Fibroblast of skin of left biceps (primary cell): ENCODE measurements at regions not wholly inside any gene's neighbourhood (a gene's known extent, or its start where the extent isn't known, plus 50 kb on each side); places are given as distances from the start of the nearest gene placed in this dataset.

ENCODE experiments used
- DNase-seq, 2 experiments: peaks; one replicate each; pipeline ENCODE4 v3.0.0-alpha.2; 2013; ENCODE audit warnings: low read depth in 2 of 2

- DNase-seq, result no peak
Observed at GRCh38 chr11:71201936-71202597, 50.3 kb downstream of the SHANK2 start.

GRCh38 chr11:71201231-71201630, 51.1 kb downstream of the SHANK2 start:
- DNase-seq, result no peak

GRCh38 chr11:71200761-71201160, 51.6 kb downstream of the SHANK2 start:
- DNase-seq, result no peak

- no peak for DNase-seq
Observed at GRCh38 chr11:71200172-71200716, 52.1 kb downstream of the SHANK2 start.

- DNase-seq, result no peak
Observed at GRCh38 chr11:71199226-71199820, 53.1 kb downstream of the SHANK2 start.

GRCh38 chr11:71198823-71199165, 53.6 kb downstream of the SHANK2 start:
- DNase-seq, result no peak

- DNase-seq, result no peak
Observed at GRCh38 chr11:71198141-71198822, 54.1 kb downstream of the SHANK2 start.

GRCh38 chr11:71197096-71197495, 55.3 kb downstream of the SHANK2 start:
- no peak for DNase-seq

- no peak for DNase-seq
Observed at GRCh38 chr11:71194710-71195109, 57.7 kb downstream of the SHANK2 start.

GRCh38 chr11:71193431-71193830, 58.9 kb downstream of the SHANK2 start:
- no peak for DNase-seq

GRCh38 chr11:71192629-71193028, 59.7 kb downstream of the SHANK2 start:
- no peak for DNase-seq

GRCh38 chr11:71191201-71191600, 61.2 kb downstream of the SHANK2 start:
- DNase-seq, result no peak

GRCh38 chr11:71190551-71190950, 61.8 kb downstream of the SHANK2 start:
- DNase-seq, result no peak

GRCh38 chr11:71189768-71190315, 62.5 kb downstream of the SHANK2 start:
- no peak for DNase-seq

- DNase-seq, result no peak
Observed at GRCh38 chr11:71188886-71189767, 63.2 kb downstream of the SHANK2 start.

- DNase-seq, result no peak
Observed at GRCh38 chr11:71188073-71188472, 64.3 kb downstream of the SHANK2 start.

- no peak for DNase-seq
Observed at GRCh38 chr11:71186806-71187205, 65.6 kb downstream of the SHANK2 start.

GRCh38 chr11:71185411-71185810, 67.0 kb downstream of the SHANK2 start:
- no peak for DNase-seq

- DNase-seq, result no peak
Observed at GRCh38 chr11:71184421-71185210, 67.8 kb downstream of the SHANK2 start.

- DNase-seq, result no peak
Observed at GRCh38 chr11:71183878-71184277, 68.5 kb downstream of the SHANK2 start.
